OCI-LY1 (cell line): ENCODE measurements at regions not wholly inside any gene's neighbourhood (a gene's known extent, or its start where the extent isn't known, plus 50 kb on each side); places are given as distances from the start of the nearest gene placed in this dataset.

Experiments
- H2AFZ ChIP-seq: fragments of 200-600 bp; sonication (generic), shearing (Covaris generic); 2 replicates; pipeline ENCODE4 v1.6.0; 2014; ENCODE audit warnings: antibody characterized with exemption, mild to moderate bottlenecking, low read length
- H3F3A ChIP-seq: fragments of 200-600 bp; sonication (generic), shearing (Covaris generic); 2 replicates; pipeline ENCODE4 v1.6.0; 2014; ENCODE audit warnings: mild to moderate bottlenecking, antibody characterized with exemption, low read length, moderate library complexity; ENCODE audit not compliant: insufficient read depth
- H3K27ac ChIP-seq: fragments of 200-600 bp; sonication (generic); 2 replicates; pipeline ENCODE4 v1.5.1; 2014; ENCODE audit warnings: low read length, mixed run types, mild to moderate bottlenecking, low read depth; ENCODE audit not compliant: poor library complexity, severe bottlenecking
- H3K27me3 ChIP-seq: fragments of 200-600 bp; sonication (generic); 2 replicates; pipeline ENCODE4 v1.6.0; 2014; ENCODE audit warnings: antibody characterized with exemption, mild to moderate bottlenecking, low read length, moderate library complexity; ENCODE audit not compliant: insufficient read depth
- H3K36me3 ChIP-seq: fragments of 200-600 bp; sonication (generic); 2 replicates; pipeline ENCODE4 v1.6.1; 2014; ENCODE audit warnings: mild to moderate bottlenecking, antibody characterized with exemption, low read length, moderate library complexity, mixed read lengths; ENCODE audit not compliant: insufficient read depth
- H3K4me1 ChIP-seq: fragments of 200-600 bp; sonication (generic); 2 replicates; pipeline ENCODE4 v1.5.1; 2014; ENCODE audit warnings: mild to moderate bottlenecking, low read length, moderate library complexity; ENCODE audit not compliant: insufficient read depth, severe bottlenecking
- H3K4me2 ChIP-seq: fragments of 200-600 bp; sonication (generic), shearing (Covaris generic); 2 replicates; pipeline ENCODE4 v1.6.1; 2014; ENCODE audit warnings: low read length
- H3K4me3 ChIP-seq: fragments of 200-600 bp; sonication (generic); 2 replicates; pipeline ENCODE4 v1.5.1; 2014; ENCODE audit warnings: low read length, low read depth, mild to moderate bottlenecking, mixed read lengths; ENCODE audit not compliant: poor library complexity, severe bottlenecking
- H3K79me2 ChIP-seq: fragments of 200-600 bp; shearing (Covaris generic); 2 replicates; pipeline ENCODE4 v1.6.1; 2016; ENCODE audit warnings: mixed run types, low read length, mixed read lengths; ENCODE audit not compliant: insufficient read depth
- H3K9ac ChIP-seq: fragments of 200-600 bp; sonication (generic), shearing (Covaris generic); 2 replicates; pipeline ENCODE4 v1.6.1; 2014; ENCODE audit warnings: mild to moderate bottlenecking, low read length, mixed read lengths
- H3K9me2 ChIP-seq: fragments of 200-600 bp; sonication (generic), shearing (Covaris generic); 2 replicates; pipeline ENCODE4 v1.6.1; 2014; ENCODE audit warnings: low read depth, mild to moderate bottlenecking, low read length, mixed read lengths
- H3K9me3 ChIP-seq: fragments of 200-600 bp; shearing (Covaris generic); 2 replicates; pipeline ENCODE4 v1.6.1; 2014; ENCODE audit warnings: low read length, mixed read lengths
- H4K20me1 ChIP-seq: fragments of 200-600 bp; sonication (generic), shearing (Covaris generic); 2 replicates; pipeline ENCODE4 v1.6.0; 2016; ENCODE audit warnings: mild to moderate bottlenecking, low read length; ENCODE audit not compliant: insufficient read depth
- CTCF ChIP-seq: fragments of 200-600 bp; sonication (generic), shearing (Covaris generic); IDR thresholded peaks from 2 replicates; pipeline ENCODE4 v1.5.1; 2017; ENCODE audit warnings: mild to moderate bottlenecking, antibody characterized with exemption, low read length, moderate library complexity, mixed read lengths
- EZH2 ChIP-seq: fragments of 200-600 bp; sonication (generic), shearing (Covaris generic); IDR thresholded peaks from 2 replicates; pipeline ENCODE4 v1.8.0; 2017; ENCODE audit warnings: borderline replicate concordance, mixed run types, mild to moderate bottlenecking, antibody characterized with exemption, low read length, moderate library complexity, mixed read lengths

GRCh38 chr7:41459623-41460261 is 243.1 kb downstream of the INHBA start:
- no peaks in the 10 kb centered on the region for H4K20me1 ChIP-seq
- TF ChIP-seq CTCF (no peak), EZH2 (no peak)

GRCh38 chr7:41459183-41459582 is 243.7 kb downstream of the INHBA start:
- Histone ChIP-seq H3K27me3 (no peaks in the 10 kb centered on the region; the same call in 1 of the 2 replicates), H3K79me2 (no peaks in the 10 kb centered on the region), H3K9me2 (no peaks in the 10 kb centered on the region), H3K4me1 (no peaks in the 10 kb centered on the region), H3K36me3 (no peaks in the 10 kb centered on the region), H3K9me3 (no peaks in the 10 kb centered on the region), H3K4me2 (no peak overlapping the region), H3K4me3 (no peak overlapping the region), H2AFZ (no peak overlapping the region), H3K27ac (no peak overlapping the region), H3F3A (no peaks in the 10 kb centered on the region), H3K9ac (no peak overlapping the region), H4K20me1 (no peaks in the 10 kb centered on the region)
- no peak for TF ChIP-seq EZH2
- no peak for TF ChIP-seq CTCF

More at GRCh38 chr7:41459623-41460261, 243.1 kb downstream of the INHBA start:
- no peak overlapping the region for H3K27ac ChIP-seq
- no peak overlapping the region for H3K4me2 ChIP-seq
- H3K9me3 ChIP-seq: no peaks in the 10 kb centered on the region
- no peaks in the 10 kb centered on the region; the same call in 1 of the 2 replicates for H3K27me3 ChIP-seq
- H3K4me1 ChIP-seq: no peaks in the 10 kb centered on the region
- no peak overlapping the region for H3K4me3 ChIP-seq
- H2AFZ ChIP-seq: no peak overlapping the region
- H3K9ac ChIP-seq: no peak overlapping the region
- H3K36me3 ChIP-seq: no peaks in the 10 kb centered on the region
- H3K79me2 ChIP-seq: no peaks in the 10 kb centered on the region
- H3F3A ChIP-seq: no peaks in the 10 kb centered on the region
- no peaks in the 10 kb centered on the region for H3K9me2 ChIP-seq

DNA sequence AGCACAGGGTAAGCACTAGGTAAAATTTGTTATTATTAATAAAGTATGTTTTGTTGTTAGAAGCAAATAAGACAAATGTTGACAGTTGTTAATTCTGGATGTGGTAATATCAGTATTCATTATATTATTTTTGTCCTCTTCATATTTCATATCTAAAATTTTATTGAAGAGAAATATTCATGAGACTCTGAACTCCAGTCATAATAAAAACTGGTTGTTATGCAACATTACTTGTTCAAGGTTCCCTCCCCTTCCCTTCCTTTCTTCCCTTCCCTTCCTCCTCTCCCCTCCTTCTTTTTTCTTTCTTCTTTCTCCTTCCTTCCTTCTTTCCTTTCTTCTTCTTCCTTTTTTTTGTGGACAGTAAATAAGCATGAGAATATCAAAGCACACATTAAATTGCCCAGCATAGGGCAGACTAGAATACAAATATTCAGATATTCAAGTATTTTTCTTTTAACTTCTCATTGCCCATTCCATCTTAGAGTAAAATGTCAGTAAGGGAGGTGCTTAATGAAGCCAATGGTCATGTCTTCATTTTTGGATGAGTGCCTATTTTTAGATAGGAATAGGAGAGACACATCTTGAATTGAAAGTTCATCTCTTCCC is 245.0 kb downstream of the INHBA start:
- H3K27me3 ChIP-seq: no peaks in the 10 kb centered on the region
- H3K4me2 ChIP-seq: no peak overlapping the region
- H3K27ac ChIP-seq: no peak overlapping the region
- no peaks in the 10 kb centered on the region for H3K9me3 ChIP-seq
- H3K9ac ChIP-seq: no peak overlapping the region
- H3F3A ChIP-seq: no peaks in the 10 kb centered on the region
- H3K79me2 ChIP-seq: no peaks in the 10 kb centered on the region
- H3K9me2 ChIP-seq: no peaks in the 10 kb centered on the region
- H4K20me1 ChIP-seq: no peaks in the 10 kb centered on the region
- no peak overlapping the region for H2AFZ ChIP-seq
- no peaks in the 10 kb centered on the region for H3K36me3 ChIP-seq
- no peaks in the 10 kb centered on the region for H3K4me1 ChIP-seq
- TF ChIP-seq CTCF (no peak), EZH2 (no peak)
- H3K4me3 ChIP-seq: no peak overlapping the region
